Uterus (tissue), 3 donors: ENCODE measurements at regions not wholly inside any gene's neighbourhood (a gene's known extent, or its start where the extent isn't known, plus 50 kb on each side); places are given as distances from the start of the nearest gene placed in this dataset.
"Not testable (repeated sequence)": the region's sequence is repeated elsewhere in the genome, so short reads cannot be mapped to it uniquely, and the experiment has no call there.

ENCODE experiments used
- DNase-seq, 2 donors: peaks; one replicate each; pipeline ENCODE4 v3.0.0-alpha.2; 2019 to 2020
- H3K27ac ChIP-seq, 2 donors: fragments of 200-600 bp; sonication (generic); 1 replicate in 1 of 2; 2 replicates in 1 of 2; pipeline ENCODE4 v1.5.1; 2016 to 2018
- H3K27me3 ChIP-seq, 2 donors: fragments of 200-600 bp; sonication (generic); one replicate each; pipeline ENCODE4 v1.5.1; 2018 to 2019; ENCODE audit warnings: control low read depth in 1 of 2
- H3K36me3 ChIP-seq, 2 donors: fragments of 200-600 bp; sonication (generic); one replicate each; pipeline ENCODE4 v1.5.1; 2019; ENCODE audit warnings: control low read depth in 1 of 2
- H3K4me1 ChIP-seq, 2 donors: fragments of 200-600 bp; sonication (generic); one replicate each; pipeline ENCODE4 v1.5.1; 2018 to 2019; ENCODE audit warnings: control low read depth in 1 of 2
- H3K4me3 ChIP-seq, 2 donors: fragments of 200-600 bp; sonication (generic); 1 replicate in 1 of 2; 2 replicates in 1 of 2; pipeline ENCODE4 v1.5.1; 2018 to 2019; ENCODE audit warnings: mild to moderate bottlenecking in 1 of 2
- H3K9me3 ChIP-seq, 2 donors: fragments of 200-600 bp; sonication (generic); one replicate each; pipeline ENCODE4 v1.5.1; 2019; ENCODE audit warnings: control low read depth in 1 of 2
- CTCF ChIP-seq, 4 experiments: fragments of 200-600 bp in 2 of 4; fragments of 450-650 bp in 2 of 4; sonication (generic) in 2 of 4; IDR thresholded peaks; one replicate each; pipeline ENCODE4 v1.5.1; 2016 to 2019; ENCODE audit warnings: antibody characterized with exemption in 4 of 4, mild to moderate bottlenecking in 2 of 4, moderate library complexity in 1 of 4
- POLR2A ChIP-seq, 2 donors: fragments of 450-650 bp; IDR thresholded peaks; one replicate each; pipeline ENCODE4 v1.6.1; 2016; ENCODE audit warnings: antibody characterized with exemption in 2 of 2, mild to moderate bottlenecking in 1 of 2, moderate library complexity in 1 of 2
- intact Hi-C: fragments of 100-400 bp; cut with DNase I; formaldehyde crosslinking; loops from one replicate; pipeline ENCODE4 v1.15.1; 2023; ENCODE audit warnings: low total_unique reads
- donor health status: DM: yes; HTN: yes; CAD: no.

GRCh38 chr7:24441314-24442027 is 131.8 kb upstream of the PALS2 start:
- Histone ChIP-seq H3K36me3 (no peaks in the 10 kb centered on the region), H3K27ac (no peak overlapping the region), H3K9me3 (no peaks in the 10 kb centered on the region), H3K4me1 (no peaks in the 10 kb centered on the region), H3K27me3 (no peaks in the 10 kb centered on the region), H3K4me3 (no peak overlapping the region)
- TF ChIP-seq POLR2A (IDR thresholded peaks at IDR 0.05) (no peak), CTCF (IDR thresholded peaks at IDR 0.05) (no peak)
- intact Hi-C loops = no loop called here
- DNase-seq = no peak

- no peaks in the 10 kb centered on the region for H3K9me3 ChIP-seq
- H3K27ac ChIP-seq = no peak overlapping the region
- DNase-seq = no peak
- no peaks in the 10 kb centered on the region for H3K27me3 ChIP-seq
- no peak overlapping the region for H3K4me3 ChIP-seq
- H3K4me1 ChIP-seq = no peaks in the 10 kb centered on the region
- no peaks in the 10 kb centered on the region for H3K36me3 ChIP-seq
- TF ChIP-seq POLR2A (IDR thresholded peaks at IDR 0.05) = no peak
- TF ChIP-seq CTCF (IDR thresholded peaks at IDR 0.05) = no peak
- intact Hi-C loops = no loop called here
Measured at GRCh38 chr7:24442170-24442777, 131.0 kb upstream of the PALS2 start.

- Histone ChIP-seq H3K27ac (no peak overlapping the region), H3K9me3 (no peaks in the 10 kb centered on the region), H3K27me3 (no peaks in the 10 kb centered on the region), H3K36me3 (no peaks in the 10 kb centered on the region), H3K4me1 (no peaks in the 10 kb centered on the region), H3K4me3 (no peak overlapping the region)
- intact Hi-C loops = no loop called here
- DNase-seq = no peak
- TF ChIP-seq POLR2A (IDR thresholded peaks at IDR 0.05) (no peak), CTCF (IDR thresholded peaks at IDR 0.05) (no peak)
Measured at GRCh38 chr7:24444666-24445440, 128.4 kb upstream of the PALS2 start.

- intact Hi-C loops = no loop called here
- H3K9me3 ChIP-seq = no peaks in the 10 kb centered on the region
Measured at GRCh38 chr7:24448038-24448437, 125.2 kb upstream of the PALS2 start.

GRCh38 chr7:24449416-24449815 is 123.8 kb upstream of the PALS2 start:
- H3K27ac ChIP-seq, H3K36me3 ChIP-seq, H3K9me3 ChIP-seq, H3K27me3 ChIP-seq, H3K4me3 ChIP-seq, DNase-seq, H3K4me1 ChIP-seq, intact Hi-C loops: not testable (repeated sequence)

More at GRCh38 chr7:24448038-24448437, 125.2 kb upstream of the PALS2 start:
- no peak overlapping the region for H3K27ac ChIP-seq
- DNase-seq = no peak
- no peaks in the 10 kb centered on the region for H3K4me1 ChIP-seq
- no peaks in the 10 kb centered on the region for H3K36me3 ChIP-seq
- no peaks in the 10 kb centered on the region for H3K27me3 ChIP-seq
- H3K4me3 ChIP-seq = no peak overlapping the region
- TF ChIP-seq POLR2A (IDR thresholded peaks at IDR 0.05) (no peak), CTCF (IDR thresholded peaks at IDR 0.05) (no peak)
